GM20431 (cell line): ENCODE measurements at regions not wholly inside any gene's neighbourhood (a gene's known extent, or its start where the extent isn't known, plus 50 kb on each side); places are given as distances from the start of the nearest gene placed in this dataset.

Experiments
- in situ Hi-C: fragments of 300-500 bp; cut with MseI, MboI; formaldehyde crosslinking; loops from one replicate; pipeline ENCODE4 v1.15.0; 2020; ENCODE audit warnings: low sequenced_read_pairs; ENCODE audit not compliant: unreplicated experiment

DNA sequence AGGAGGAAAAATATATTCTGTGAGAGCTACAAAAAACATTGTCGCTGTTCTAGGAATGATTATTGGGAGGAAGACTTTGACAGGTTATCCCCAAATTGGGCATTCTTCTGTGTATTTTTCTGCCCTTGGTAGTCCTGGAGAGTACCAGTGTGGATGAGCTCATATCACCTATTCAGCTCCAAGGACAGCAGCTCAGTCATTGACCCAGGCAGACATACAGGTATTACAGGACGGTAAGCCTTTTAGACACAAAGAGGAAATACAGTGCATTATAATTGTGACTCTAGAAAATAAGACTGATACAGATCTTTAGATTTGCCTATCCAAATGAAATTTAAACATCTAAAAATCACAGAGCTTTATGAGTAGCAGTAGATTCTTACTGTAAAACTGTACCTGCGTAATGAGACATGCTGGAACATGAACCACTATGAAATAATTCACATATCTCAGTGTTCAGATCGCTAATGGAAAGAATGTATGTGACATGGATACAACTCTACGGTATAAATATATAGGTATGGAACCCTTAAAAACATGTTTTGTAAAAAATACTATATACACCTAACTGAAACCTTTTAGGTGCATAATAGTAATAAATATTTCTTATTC lies 56.0 kb downstream of the PLK2 start:
- in situ Hi-C loops: no loop called here

DNA sequence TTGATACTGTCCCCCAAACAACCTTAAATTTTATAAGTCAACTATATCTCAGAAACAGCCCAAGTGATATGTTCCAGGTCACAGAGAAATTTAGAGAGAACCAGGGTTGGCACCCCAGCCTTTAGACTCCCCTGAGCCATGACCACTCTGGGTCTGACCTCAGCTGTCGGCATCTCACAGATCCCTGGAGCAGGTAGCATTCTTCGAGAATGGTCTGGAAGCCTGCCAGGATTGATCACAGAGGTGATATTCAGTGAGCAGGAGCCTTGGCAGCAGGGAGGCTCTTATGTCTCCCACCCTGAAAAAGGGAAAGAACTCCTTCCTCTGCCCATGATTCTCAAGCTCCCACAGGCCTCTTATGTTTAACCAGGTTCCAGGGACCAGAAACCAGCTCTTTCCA lies 58.2 kb downstream of the PLK2 start:
- in situ Hi-C loops: no loop called here

DNA sequence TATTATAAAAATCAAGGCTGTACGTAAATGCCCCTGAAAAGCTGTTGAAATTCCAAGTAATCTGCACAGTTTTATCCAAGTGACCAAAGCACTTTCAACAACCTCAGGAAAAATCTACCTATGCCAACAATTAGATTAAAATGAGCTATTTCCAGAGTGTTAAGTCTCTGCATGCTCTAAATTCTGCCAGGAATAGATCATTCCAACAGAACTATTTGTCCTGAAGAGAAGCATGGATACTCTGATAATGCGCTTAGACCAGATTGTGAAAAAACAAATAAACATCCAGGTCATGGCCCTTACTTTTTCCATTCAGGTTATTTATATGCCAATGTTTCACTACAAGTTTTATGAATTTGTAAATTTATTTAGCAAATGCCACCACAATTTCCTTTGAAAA lies 59.1 kb downstream of the PLK2 start:
- in situ Hi-C loops: no loop called here

DNA sequence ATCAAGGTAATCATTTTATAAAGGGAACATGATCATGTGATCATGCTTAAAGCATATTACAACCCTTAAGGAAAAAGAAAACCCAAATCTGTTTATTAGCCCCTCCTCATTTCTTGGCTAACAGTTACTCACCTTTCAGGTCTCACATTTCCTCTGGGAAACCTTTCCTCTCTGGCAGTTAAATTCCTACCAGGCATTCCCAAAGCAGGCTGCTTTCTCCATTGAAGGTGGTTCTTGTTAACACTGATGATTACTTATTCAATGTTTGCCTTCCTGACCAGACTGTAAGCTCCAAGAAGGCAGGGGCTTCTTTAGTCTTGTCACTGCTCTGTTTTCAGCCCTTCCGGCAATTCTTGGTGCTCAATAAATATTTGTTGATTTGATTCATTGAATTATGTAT lies 59.9 kb downstream of the PLK2 start:
- in situ Hi-C loops: no loop called here

DNA sequence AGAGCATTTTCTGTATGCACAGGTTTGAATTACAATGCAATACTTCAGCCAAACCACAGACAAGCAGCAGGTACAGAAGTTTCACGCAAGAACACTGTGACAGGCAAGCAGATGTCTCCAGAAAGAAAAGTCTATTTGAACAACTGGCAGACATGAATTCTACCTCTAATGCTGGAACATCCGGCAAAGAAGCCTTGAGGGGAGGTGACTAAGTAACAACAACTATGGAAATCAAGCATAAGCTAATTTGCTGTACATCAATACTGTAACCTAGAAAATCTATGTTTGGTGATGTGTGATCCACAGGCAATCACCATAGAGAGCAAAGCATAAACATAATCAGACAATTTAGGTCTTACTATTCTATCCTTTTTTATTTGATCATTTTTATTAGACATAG lies 65.5 kb downstream of the PLK2 start:
- in situ Hi-C loops: no loop called here

DNA sequence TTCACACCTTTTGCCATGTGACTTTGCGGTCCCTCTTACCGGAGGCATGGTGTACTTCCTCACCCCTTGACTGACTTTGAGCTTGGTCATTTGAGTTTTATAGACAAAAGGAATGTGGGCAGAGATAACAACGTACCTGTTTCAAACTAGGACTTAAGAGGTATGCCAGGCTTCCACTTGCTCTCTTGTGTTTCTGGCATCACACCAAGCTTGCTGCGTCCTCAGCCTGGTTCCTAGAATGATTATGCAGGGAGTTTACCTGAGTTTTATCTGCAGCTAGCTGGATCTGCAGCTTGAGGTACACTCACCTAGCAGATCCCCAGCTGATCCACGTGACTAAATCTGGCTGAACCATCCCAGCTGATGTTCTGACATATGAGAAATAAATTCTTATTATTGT lies 66.2 kb downstream of the PLK2 start:
- in situ Hi-C loops: no loop called here

GRCh38 chr5:58392496-58392895 lies 67.4 kb downstream of the PLK2 start:
- in situ Hi-C loops: no loop called here

- in situ Hi-C loops: no loop called here
Observed at GRCh38 chr5:58383448-58383847, 76.4 kb downstream of the PLK2 start.

DNA sequence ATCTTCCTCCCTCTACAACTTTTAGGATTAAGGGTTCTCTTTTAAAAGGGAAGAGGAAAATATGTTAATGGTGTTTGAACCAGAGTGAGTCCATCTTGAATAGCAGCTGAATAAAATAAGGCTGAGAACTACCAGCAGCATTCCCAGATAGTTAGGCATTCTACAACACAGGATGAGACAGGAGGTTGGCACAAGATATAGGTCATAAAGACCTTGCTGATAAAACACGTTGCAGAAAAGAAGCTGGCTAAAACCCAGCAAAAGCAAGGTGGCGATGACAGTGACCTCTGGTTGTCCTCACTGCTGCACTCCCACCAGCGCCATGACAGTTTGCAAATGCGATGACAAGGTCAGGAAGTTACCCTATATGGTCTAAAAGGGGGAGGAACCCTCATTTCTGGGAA lies 77.8 kb downstream of the PLK2 start:
- in situ Hi-C loops: no loop called here

DNA sequence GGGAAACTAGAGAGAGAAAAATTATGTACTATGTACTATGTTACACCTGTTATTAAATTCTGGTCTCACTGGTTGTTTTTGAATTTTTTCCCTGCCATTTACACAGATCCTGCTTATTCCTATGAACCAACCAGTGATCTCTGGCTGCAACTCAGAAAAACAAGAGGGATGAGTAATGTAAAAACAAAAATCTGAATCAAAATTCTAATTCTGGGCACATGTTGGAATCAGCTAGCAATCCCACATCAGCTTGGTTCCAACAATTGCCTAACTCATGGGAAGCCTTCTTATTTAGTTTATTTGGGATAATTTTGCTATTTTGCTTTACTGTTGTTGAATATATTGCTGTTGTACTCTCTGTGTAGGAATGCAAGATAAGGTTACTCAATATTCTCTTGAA lies 78.3 kb downstream of the PLK2 start:
- in situ Hi-C loops: no loop called here

- in situ Hi-C loops: no loop called here
Observed at GRCh38 chr5:58380655-58381054, 79.2 kb downstream of the PLK2 start.

GRCh38 chr5:58378613-58379390 lies 81.1 kb downstream of the PLK2 start:
- in situ Hi-C loops: no loop called here

- in situ Hi-C loops: no loop called here
Observed at GRCh38 chr5:58370606-58371005, 89.3 kb downstream of the PLK2 start.

DNA sequence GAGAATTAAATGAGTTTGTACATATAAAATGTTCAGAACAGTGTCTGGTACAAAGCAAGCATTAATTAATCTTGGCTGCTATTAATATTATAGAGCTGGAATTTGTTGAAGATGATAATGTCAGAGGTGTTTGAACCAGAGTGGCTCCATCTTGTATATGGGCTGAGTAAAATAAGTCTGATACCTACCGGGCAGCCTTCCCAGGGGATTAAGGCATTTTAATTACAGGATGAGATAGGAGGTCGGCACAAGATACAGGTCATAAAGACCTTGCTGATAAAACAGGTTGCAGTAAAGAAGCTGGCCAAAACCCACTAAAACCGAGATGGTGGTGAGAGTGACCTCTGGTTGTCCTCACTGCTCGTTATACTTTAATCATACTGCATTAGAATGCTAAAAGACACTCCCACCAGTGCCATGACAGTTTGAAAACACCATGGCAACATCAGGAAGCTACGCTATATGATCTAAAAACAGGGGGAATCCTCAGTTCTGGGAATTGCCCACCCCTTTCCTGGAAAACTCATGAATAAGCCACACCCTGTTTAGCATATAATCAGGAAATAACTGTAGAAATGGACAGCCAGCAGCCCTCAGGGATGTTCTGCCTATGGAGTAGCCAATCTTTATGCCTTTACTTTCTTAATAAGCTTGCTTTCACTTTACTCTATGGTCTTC lies 90.2 kb downstream of the PLK2 start:
- in situ Hi-C loops: no loop called here

DNA sequence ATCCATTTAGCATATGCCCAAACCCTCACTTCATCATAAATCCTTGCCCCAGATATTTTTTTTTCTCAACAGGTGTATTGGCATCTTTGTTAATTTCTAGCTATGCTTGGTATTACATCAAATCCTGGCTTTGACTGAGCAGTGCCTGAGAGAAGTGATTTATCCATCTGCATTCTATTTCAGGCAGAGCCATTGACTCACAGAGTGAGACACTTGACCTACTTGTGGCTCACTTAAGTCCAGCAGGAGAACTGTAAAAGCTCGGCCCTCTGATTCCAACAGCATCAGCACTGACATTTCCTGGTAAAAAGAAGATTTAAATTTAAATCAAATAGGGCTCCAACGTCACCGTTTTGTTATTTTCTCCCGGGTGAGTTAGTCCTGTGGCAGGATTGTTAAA lies 93.4 kb downstream of the PLK2 start:
- in situ Hi-C loops: no loop called here

DNA sequence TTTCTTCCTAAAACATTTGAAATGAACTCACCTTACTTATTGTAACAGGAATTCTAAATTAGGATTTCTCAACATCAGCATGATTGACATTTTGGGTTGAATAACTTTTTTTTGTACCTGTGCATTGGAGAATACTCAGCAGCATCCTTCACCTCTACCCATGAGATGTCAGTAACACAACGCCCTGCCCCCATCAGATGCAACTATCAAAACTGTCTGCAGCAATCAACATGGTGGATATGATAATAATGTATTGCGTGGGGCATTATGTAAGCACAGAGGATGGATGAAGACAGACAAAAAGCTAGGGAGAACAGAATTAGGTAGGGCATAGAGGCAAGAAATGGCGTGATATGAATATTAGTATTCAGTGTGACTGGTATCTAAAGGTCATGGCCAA lies 94.1 kb downstream of the PLK2 start:
- in situ Hi-C loops: no loop called here

- in situ Hi-C loops: no loop called here
Observed at GRCh38 chr5:58363461-58364249, 96.2 kb downstream of the PLK2 start.

GRCh38 chr5:58362135-58362534 lies 97.8 kb downstream of the PLK2 start:
- in situ Hi-C loops: no loop called here

- in situ Hi-C loops: no loop called here
Observed at GRCh38 chr5:58360794-58361193, 99.1 kb downstream of the PLK2 start.

- in situ Hi-C loops: no loop called here
Observed at GRCh38 chr5:58359981-58360380, 99.9 kb downstream of the PLK2 start.
